ENCODE measurements at regions not wholly inside any gene's neighbourhood (a gene's known extent, or its start where the extent isn't known, plus 50 kb on each side); places are given as distances from the start of the nearest gene placed in this dataset.

GRCh38 chr20:61193164-61193563 lies 58.9 kb upstream of the CDH4 start:
- DNase-seq, result no peak
